RPMI8226 (cell line): ENCODE measurements at regions not wholly inside any gene's neighbourhood (a gene's known extent, or its start where the extent isn't known, plus 50 kb on each side); places are given as distances from the start of the nearest gene placed in this dataset.

Experiments used
- DNase-seq: peaks from one replicate; pipeline ENCODE4 v3.0.0-alpha.2; 2015

DNA sequence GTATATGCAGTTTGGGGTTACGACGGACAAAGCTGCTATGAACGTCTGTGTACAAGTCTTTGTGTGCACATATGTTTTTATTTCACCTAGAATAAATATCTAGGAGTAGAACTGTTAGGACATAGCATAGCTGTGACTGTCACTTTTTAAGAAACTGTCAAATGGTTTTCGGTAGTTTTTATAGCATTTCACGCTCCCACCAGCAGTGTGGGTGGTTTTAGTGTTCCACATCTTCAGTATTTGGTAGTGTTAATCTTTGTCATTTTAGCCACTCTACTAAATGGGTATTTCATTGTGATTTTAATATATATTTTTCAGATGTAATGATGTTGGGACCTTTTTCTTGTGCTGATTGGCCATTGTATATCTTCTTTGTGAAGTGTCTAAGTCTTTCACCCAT, 109.1 kb upstream of the BCAT1 start:
- no peak for DNase-seq

DNA sequence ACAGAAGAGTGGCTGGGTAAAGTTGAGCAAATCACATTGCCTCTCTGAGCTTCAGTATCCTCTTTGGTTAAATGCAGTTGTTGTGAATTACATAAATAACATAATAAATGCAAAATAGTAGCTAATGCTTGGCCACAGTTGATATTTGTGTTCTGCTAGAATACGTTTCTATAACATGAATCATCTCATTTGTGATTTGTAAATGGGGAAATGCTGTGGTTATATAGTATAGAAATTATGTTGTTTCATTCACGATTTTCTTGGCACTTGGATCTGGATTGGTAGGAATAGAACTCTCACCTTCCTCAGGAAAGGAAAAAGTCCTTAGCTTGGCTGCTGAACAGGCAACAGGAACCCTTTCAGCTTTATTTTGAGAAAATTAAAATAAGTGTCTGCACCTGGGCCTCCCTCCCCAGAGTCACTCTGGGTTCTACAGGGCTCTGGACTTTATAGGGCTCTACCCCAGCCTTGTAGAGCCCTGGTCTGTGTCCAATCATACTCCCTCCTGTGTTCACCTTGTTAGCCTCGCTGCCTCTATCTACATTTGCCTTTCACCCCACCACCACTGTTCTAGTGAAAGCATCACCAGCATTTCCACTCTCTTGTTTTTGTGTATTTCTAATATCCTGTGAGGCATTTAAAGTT, 107.7 kb upstream of the BCAT1 start:
- peak; percentile 55 for DNase-seq

- DNase-seq: peak; percentile 60
Observed at GRCh38 chr12:25056011-25056410, 107.1 kb upstream of the BCAT1 start.

GRCh38 chr12:25054783-25055144, 105.9 kb upstream of the BCAT1 start:
- DNase-seq: peak; percentile 44

DNA sequence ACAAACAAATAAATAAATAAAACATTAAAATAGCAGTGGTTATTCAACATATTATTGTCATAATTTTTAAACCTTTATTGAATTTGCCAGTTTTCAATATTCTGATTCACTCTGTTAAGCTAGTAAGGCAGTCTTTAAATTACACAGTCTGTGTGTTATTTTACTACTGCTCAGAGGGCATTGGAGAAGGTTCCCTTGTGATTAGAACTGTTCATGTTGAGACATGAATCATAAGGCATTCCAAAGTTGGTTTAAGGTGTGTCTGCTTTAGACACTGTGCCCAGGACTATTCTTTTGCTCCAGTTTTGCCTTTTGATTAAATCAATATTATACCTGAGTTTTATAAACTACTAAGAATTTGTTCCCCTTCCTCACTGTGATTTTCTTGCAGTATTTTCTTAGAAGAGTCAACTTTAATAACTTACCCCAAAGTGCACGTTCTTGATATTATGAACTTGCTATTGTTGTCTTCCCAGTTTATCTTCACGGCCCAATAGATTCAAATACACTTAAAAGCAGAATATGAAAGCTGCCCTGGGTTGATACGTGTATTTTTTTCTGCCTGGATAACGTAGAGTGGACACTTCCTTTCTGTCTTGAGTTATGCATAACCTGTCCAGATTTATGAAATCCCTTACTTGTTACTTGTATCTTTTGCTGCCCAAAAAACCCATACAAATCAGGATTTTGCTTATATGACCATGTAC, 105.3 kb upstream of the BCAT1 start:
- DNase-seq: peak; percentile 35

GRCh38 chr12:25052914-25053211, 104.0 kb upstream of the BCAT1 start:
- DNase-seq: no peak

DNA sequence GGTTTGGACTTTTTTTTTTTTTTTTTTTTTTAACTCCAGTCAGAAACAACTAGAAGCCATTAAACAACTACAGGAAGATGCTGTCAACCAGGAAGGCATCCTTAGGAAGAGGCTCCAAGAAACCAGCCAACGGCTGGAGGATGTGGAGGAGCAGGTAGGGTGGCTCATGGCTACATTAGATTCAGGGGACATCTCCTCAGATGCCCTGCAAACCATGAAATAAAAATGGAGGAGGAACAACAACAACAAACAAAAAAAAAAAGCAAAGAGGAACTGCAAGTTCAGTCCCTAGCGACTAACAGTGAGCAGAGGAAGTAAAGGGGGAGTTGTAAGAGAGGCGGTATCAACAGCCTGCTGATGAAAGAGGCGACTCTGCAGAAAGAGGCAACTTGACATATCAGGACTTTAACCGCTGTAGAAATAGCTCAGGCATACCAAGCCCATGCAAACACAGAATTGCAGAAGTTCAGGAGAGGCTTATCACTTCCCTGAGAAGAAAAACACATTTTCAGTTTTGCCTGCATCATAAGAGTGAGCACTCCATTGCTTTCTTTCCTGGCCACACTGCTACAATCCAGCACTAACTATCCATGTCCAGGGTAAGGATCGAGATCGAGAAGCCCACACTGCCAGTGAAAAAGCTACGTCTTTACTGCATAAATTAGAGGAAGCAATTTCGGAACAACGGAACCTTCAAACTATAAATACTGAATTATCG, 103.5 kb upstream of the BCAT1 start:
- DNase-seq: peak; percentile 92

DNA sequence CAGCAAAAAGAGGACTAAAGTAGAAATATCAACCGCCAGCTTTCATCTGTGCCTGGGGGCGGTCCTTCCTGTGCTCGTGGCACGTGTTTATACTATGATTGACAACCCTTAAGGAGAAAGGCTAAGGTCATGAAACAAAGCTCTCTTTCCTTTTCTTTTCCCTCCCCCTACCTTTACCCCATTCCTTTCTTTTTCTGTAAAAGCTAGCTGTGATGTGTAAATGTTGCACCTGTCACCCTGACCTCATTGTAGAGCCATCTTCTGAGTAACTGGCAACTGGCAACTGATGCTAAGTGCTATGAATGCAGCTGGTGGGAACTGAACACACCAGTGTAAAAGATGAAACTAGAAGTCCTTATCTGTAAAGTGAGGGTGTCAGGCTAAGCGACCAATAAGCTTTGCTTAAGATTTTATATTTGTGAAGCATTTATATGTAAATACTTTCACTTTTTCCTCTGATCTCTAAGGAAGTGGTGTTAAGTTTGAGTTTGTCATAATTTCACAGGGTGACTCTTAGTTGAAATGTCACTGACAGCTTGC, 102.8 kb upstream of the BCAT1 start:
- peak; percentile 72 for DNase-seq

DNA sequence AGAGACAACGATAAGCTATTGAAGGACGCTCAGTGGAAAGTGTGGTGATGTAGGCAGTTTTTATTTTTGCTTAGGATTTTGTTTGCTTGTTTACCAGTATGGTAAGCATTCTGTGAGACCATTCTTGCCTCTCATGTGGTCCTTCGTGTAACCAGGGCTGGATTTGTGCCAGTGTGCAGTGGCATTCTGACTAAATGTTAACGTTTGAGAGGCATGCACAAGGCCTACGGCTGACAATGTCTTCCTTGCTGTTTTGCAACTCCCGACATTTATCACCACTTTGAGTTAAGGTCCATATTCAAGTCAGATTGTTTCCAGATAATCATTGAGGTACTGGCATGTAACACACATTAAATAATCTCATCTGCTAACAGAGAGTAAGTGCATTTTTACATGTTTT, 102.3 kb upstream of the BCAT1 start:
- DNase-seq: peak; percentile 33

GRCh38 chr12:25045869-25046268, 97.0 kb upstream of the BCAT1 start:
- no peak for DNase-seq

DNA sequence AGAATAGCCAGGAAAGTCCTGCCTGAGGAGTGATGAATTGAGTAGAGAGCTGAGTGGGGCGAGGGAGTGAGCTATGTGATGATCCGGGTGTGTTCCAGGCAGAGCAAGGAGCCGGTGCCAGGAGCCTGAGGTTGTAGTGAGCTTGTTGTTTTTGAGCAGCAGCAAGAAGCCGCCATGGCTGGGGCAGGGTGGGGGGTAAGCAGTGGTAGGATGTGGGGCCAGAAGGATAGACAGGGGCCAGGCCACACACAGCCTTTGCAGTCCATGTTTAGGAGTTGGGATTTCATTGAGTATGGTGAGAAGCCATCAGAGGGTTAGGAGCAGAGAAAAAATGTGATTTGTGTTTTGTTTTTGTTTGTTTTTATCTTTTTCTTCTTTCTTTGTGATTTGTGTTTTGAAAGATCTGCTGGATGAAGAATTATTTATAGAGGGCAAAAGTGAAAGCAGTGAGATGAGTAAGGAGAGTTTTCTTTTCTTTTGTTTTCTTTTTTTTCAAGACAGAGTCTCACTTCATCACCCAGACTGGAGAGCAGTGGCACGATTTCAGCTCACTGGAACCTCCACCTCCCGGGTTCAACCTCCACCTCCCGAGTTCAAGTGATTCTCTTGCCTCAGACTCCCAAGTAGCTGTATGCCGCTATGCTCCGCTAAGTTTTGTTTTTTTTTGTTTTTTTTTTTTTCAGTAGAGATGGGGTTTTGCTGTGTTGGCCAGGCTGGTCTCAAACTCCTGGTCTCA, 92.3 kb upstream of the BCAT1 start:
- DNase-seq: no peak

DNA sequence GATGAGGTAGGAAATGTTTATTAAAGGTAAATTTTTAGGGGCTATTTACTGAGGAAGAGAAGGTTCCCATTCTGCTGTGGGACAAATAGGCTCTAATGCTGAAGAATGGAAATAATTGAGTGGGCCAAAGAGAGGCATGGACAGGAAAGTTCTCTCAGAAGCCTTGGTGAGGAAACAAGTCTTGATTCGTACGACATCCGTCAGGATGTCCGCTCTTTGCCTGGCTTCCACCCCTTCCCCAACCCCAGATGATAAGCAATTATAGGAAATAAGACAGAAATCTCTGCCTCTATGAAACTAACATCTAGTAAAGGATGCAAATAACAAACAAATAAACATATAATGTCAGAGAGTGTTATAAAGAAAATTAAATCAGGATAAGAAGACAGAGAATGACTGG, 91.7 kb upstream of the BCAT1 start:
- no peak for DNase-seq

- peak; percentile 92 for DNase-seq
Observed at GRCh38 chr12:25034676-25035075, 85.8 kb upstream of the BCAT1 start.

DNA sequence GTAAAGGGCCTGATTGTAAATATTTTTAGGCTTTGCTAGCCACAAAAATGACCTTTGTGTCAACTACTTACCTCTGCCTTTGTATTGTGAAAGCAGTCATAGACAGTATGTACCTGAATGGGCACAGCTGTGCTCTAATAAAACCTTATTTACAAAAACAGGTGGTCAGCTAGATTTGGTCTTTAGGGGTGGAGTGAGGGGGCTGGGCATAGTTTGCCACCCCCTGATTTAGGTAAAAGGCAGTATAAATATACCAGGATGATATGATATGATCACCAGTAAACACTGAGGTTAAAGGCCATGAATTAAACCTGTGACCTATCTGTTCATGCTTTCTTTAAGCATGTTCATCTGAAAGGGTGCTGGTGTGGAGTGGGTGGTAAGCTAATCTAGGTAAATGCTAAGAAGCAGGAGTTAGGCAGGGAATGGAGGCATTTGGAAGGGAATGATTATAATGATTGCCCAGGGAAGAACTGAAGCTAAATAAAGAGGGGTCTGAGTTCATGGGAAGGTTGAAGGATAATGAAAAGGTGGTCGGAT, 77.1 kb upstream of the BCAT1 start:
- DNase-seq: no peak

- DNase-seq: no peak
Observed at GRCh38 chr12:25025260-25025659, 76.4 kb upstream of the BCAT1 start.

DNA sequence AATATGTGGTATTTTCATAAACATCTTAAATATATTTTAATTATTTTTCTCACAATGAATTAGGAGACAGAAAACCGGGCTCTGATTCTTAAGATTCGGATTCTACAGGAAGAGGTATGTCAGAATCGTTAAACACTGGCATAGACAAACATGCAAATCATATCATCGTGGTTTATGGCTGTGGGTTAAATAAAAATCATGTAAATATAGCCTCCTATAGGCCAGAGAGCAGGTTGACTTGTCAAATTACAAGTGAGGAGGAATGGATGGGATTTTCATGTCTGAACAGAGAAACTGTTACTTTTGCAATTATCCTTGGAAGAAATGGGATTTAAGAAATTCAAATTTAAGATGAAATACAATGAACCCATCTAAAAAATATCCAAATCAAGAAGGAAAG, 74.9 kb upstream of the BCAT1 start:
- no peak for DNase-seq

GRCh38 chr12:25020621-25021243, 71.8 kb upstream of the BCAT1 start:
- DNase-seq: peak; percentile 54

DNA sequence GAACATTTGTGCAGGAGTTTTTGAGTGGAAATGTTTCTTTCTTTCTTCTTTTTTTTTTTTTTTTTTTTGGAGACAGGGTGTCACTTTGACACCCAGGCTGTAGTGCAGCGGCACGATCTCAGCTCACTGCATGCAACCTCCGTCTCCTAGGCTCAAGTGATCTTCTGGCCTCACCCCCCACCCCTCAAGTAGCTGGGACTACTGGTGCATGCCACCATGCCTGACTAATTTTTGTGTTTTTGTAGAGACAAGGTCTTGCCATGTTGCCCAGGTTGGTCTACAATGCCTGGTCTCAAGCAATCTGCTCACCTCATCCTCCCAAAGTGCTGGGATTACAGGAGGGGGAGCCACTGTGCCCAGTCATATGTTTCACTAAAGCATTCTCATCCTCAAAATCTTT, 69.2 kb upstream of the BCAT1 start:
- DNase-seq: no peak

DNA sequence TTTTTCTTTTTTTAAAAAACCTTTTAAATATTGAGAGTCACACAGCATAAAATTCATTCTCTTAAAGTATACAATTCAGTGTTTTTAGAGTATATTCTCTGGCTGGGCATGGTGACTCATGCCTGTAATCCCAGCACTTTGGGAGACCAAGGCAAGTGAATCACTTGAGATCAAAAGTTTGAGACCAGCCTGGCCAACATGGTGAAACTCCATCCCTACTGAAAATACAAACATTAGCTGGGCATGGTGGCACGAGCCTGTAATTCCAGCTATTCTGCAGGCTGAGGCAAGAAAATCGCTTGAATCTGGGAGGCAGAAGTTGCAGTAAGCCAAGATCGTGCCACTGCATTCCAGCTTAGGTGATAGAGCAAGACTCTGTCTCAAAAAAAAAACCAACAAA, 68.4 kb upstream of the BCAT1 start:
- no peak for DNase-seq

- DNase-seq: no peak
Observed at GRCh38 chr12:25014961-25015360, 66.1 kb upstream of the BCAT1 start.

DNA sequence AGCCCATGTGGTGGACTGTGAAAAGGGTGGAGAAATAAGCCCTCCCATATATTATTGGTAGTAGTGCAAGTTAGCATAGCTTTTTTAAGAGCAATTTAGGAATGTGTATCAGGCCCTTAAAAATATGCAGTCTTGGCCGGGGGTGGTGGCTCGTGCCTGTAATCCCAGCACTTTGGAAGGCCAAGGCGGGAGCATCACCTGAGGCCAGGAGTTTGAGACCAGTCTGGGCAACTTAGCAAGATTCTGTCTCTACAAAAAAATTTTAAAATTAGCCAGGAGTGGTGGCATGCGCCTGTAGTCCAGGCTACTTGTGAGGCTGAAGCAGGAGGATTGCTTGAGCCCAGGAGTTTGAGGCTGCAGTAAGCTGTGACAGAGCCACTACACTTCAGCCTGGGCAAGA, 64.2 kb upstream of the BCAT1 start:
- no peak for DNase-seq

DNA sequence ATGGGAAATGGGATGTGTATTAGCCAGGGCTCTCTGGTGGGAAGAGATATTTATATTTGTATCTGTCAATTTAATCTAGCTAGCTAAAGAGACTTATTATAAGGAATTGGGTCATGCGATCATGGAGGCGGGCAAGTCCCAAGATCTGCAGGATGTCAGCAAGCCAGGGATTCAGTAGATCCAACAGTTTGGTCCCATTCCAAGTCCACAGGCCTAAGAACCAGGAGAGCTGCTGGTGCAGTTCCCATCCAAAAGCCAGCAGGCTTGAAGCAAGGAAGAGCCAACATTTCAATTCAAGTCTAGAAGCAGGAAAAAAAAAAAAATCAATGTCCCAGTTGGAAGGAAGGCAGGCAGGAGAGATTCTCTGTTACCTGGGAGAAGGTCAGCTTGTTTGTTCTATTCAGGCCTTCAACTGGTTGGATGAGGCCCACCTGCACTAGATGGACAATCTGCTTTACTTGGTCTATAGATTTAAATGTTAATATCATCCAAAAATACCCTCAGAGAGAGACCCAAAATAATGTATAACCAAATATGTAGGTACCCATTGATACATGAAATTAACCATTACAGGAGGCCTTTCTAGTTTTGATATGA, 60.7 kb upstream of the BCAT1 start:
- DNase-seq: no peak
